NOMO-1 treated with DMSO at 0.1 percent for 48 hours (cell line): ENCODE measurements at regions not wholly inside any gene's neighbourhood (a gene's known extent, or its start where the extent isn't known, plus 50 kb on each side); places are given as distances from the start of the nearest gene placed in this dataset.

Experiments used
- DNase-seq: peaks from one replicate; lab custom pipeline; 2025; ENCODE audit not compliant: unreplicated experiment; lab: John Stamatoyannopoulos, UW

- no peak for DNase-seq
Observed at GRCh38 chr9:28678097-28678496, 1104.8 kb upstream of the C9orf72 start.

GRCh38 chr9:28688172-28688571 lies 1114.9 kb upstream of the C9orf72 start:
- no peak for DNase-seq

DNA sequence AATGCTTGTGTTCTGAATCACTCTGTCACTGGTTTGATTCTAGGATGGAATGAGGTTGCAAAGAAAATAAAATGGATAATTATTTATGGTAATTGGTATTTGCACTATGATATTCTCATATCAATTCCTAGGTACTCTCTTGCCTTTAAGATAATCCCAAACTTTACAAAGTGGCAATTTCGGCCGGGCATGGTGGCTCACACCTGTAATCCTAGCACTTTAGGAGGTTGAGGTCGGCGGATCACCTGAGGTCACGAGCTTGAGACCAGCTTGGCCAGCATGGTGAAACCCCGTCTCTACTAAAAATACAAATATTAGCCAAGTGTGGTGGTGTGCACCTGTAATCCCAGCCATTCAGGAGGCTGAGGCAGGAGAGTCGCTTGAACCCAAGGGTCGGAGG lies 1118.7 kb upstream of the C9orf72 start:
- no peak for DNase-seq

GRCh38 chr9:28696960-28697359 lies 1123.7 kb upstream of the C9orf72 start:
- DNase-seq: no peak

DNA sequence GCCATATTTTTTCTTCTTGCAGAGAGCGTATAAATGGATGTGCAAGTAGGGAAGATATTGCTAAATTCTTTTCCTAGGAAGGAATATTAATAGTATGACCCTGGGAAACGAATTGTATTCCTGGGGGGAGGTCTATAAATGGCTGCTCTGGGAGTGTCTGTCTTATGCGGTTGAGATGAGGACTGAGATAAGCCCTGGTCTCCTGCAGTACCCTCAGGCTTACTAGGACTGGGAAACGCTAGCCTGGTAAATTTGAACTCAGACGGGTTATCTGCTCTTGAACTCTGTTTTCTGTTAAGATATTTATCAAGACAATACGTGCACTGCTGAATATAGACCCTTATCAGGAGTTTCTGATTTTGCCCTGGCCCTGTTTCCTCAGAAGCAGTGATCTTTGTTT lies 1126.4 kb upstream of the C9orf72 start:
- DNase-seq: no peak

DNA sequence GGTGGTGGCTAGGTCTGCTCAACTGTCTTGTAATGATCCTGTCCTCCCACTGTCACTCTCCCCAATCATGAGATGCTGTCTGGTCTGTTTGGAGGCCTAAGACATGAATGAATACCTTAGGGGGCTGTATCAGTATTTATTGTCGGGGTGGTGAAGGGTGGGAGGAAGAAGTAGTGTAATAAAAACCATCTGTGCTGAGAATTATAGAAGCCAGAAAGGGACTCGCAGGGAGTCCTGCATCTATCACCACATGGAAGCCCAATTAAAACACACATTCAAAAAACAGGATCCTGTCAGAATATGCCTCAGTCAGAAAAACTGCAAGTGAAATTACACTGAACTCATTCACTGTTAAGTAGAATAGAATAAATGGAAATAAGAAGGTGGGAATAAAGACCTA lies 1134.3 kb upstream of the C9orf72 start:
- DNase-seq: no peak

DNA sequence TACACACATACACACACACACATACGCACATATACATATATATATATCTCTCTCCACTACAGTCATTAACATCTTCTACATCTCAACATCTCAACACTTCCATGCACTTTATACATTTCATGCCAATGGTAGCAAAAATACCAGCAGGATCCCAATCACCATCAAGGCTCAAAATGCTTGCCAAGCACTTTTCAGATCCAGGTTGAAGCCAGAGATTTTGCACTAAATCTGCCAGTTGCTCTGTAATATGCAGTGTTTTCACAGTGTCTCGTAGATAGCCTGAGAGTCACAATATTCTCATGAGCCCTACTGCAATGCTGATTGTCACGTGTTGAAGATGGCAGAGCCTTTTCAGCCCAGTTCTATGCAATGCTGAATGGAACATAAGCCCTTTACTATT lies 1140.9 kb upstream of the C9orf72 start:
- DNase-seq: no peak

GRCh38 chr9:28718226-28718625 lies 1144.9 kb upstream of the C9orf72 start:
- no peak for DNase-seq

- DNase-seq: no peak
Observed at GRCh38 chr9:28720746-28721145, 1147.5 kb upstream of the C9orf72 start.

DNA sequence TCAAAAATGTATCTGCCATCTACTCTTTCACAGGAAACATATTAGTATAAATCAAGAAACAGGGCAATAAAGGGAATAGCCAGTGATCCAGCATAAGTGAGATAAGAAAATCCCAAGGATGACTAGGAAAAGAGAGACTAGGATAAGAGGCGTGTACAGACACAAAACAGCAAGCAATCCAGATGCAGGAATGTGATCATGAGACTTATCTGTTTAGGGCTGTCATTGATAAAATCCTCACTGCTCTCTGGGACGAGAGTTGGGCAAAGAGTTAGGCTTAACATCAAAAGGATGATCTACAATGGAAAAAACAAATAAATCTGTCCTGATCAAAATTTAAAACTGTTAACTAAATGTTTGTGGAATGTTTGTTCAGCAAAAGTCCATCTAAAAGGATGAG lies 1156.8 kb upstream of the C9orf72 start:
- DNase-seq: no peak

DNA sequence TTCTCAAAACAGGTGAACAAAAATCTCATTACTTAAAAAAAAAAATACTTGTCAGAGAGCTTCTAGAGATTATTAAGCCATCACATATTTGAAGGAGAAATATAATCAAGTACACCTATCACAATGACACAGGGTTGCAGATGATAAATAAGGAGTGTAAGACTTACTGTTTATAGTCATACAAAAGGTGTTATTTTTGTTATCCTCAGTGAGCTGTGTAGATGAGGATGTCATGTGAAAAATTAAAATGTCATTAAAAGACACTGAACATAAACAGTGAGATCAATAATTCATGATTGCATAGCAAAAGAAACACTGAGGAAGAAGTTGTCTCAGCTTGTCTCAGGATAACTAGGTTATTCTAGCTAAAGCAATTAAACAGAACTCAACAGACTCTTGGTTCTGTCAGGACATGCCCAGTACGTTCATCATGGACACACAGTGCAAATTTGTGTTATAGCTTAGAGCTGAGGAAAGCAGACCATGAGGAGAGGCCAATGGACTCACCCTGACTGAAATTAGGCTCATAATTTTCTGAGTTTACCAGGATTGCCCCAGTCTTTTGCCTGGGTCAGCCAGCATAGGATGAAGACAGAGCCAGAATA lies 1162.6 kb upstream of the C9orf72 start:
- no peak for DNase-seq

GRCh38 chr9:28741459-28741858 lies 1168.2 kb upstream of the C9orf72 start:
- no peak for DNase-seq

DNA sequence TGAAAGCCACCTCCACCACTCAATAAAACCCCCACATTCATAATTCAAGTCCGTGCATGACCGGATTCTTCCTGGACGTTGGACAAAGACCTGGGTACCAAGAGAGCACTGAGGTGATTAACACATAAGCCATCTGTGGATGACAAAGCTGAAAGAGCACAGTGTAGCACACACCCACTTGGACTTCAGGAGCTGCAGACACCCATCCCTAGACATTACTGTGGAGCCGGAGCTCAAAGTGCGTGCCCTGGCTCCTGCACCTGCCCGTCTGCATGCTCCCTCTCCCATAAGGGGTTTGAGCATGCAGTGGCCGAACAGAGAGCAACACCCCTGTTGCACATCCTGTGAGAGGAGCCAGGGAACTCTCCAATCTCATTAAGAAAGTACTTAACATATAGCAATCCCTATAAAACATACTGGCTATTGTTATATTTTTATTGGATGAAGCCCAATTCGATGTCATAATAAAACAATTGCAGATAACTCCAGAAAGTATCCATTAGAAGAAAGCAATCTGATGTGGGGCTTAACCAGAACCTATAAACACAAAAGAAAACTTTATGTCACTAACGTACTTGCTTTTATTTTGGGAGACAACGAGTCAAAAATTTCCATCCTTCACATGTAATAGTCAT lies 1174.2 kb upstream of the C9orf72 start:
- DNase-seq: no peak

DNA sequence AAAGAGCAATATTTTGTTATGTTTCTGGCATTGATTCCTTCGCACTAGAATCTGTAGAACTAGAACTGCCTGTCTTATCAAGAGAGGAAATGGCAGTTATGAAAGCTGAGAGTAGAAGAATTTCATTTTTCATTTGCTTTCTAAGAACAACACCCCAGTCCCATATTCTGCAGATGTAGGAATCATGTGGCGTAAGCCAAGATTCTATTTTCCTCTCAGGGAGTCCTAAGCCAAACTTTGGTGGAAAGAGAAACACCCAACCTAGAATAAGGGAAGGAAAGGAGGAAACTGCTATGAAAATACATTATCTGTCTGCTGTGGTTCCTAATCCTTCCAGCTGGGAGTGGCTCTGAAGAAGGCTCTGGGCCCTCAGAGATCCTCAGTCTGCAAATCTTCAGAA lies 1176.9 kb upstream of the C9orf72 start:
- no peak for DNase-seq

GRCh38 chr9:28758341-28758740 lies 1185.1 kb upstream of the C9orf72 start:
- no peak for DNase-seq

- no peak for DNase-seq
Observed at GRCh38 chr9:28758971-28759370, 1185.7 kb upstream of the C9orf72 start.

- no peak for DNase-seq
Observed at GRCh38 chr9:28762167-28762566, 1188.9 kb upstream of the C9orf72 start.

- DNase-seq: no peak
Observed at GRCh38 chr9:28764532-28764931, 1191.3 kb upstream of the C9orf72 start.

- no peak for DNase-seq
Observed at GRCh38 chr9:28770226-28770625, 1196.9 kb upstream of the C9orf72 start.

GRCh38 chr9:28770827-28771226 lies 1197.5 kb upstream of the C9orf72 start:
- DNase-seq: no peak

DNA sequence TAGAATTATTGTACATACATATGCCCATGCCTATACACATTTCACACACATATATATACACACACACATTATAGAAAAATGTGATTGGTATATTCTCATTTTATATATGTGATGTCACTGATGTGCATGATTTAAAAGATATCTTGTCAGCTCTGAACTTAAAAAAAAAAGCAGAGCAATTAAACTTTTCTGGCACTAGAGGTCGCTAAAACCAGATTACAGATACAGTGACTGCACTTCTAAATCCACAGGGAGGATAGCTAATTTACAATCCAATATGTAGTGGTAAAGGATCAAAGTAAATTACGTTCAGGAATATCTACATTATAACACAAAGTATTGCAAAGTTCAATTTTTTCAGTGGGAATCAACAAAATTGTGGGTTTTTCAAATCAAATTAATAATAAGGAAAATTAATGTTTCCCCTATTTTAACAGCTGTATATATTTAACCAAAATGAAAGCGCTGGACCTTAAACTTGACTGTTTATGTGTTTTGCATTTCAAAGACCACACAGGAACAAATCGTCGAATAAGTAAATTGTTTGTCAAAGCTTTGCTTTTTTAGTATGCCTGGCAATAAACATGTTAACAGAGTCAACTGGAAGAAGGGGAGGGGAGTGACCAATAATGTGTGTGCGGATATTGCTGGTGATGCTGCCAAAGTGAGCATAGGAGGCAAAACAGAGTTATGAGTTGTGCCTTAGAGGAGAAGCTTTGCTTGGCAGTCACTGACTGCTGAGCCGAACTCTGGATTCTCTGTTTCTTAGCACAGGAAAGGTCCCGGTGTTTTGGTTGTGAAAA lies 1201.4 kb upstream of the C9orf72 start:
- DNase-seq: no peak

- DNase-seq: no peak
Observed at GRCh38 chr9:28779243-28779642, 1206.0 kb upstream of the C9orf72 start.
